Effector memory CD4-positive, alpha-beta T cell (primary cell): ENCODE measurements at regions not wholly inside any gene's neighbourhood (a gene's known extent, or its start where the extent isn't known, plus 50 kb on each side); places are given as distances from the start of the nearest gene placed in this dataset.

ENCODE experiments used
- DNase-seq, 3 donors: peaks; one replicate each; pipeline ENCODE4 v3.0.0-alpha.2; 2020
- H3K27ac ChIP-seq: 2 replicates; pipeline ENCODE4 v1.7.0; 2013; ENCODE audit warnings: mild to moderate bottlenecking, low read length, moderate library complexity; ENCODE audit not compliant: insufficient read depth, poor library complexity, severe bottlenecking
- H3K27me3 ChIP-seq: replicated peaks from 2 replicates; pipeline ENCODE4 v1.7.0; 2013; ENCODE audit warnings: mild to moderate bottlenecking, low read length; ENCODE audit not compliant: insufficient read depth, control insufficient read depth, poor library complexity, severe bottlenecking
- H3K36me3 ChIP-seq: 2 replicates; pipeline ENCODE4 v1.7.0; 2013; ENCODE audit warnings: mild to moderate bottlenecking, low read length, moderate library complexity; ENCODE audit not compliant: control insufficient read depth, insufficient read depth
- H3K4me1 ChIP-seq: 2 replicates; pipeline ENCODE4 v1.7.0; 2013; ENCODE audit warnings: low read length, mild to moderate bottlenecking; ENCODE audit not compliant: control insufficient read depth, insufficient read depth, poor library complexity, severe bottlenecking
- H3K4me3 ChIP-seq: 2 replicates; pipeline ENCODE4 v1.7.0; 2013; ENCODE audit warnings: low read length, low read depth, mild to moderate bottlenecking; ENCODE audit not compliant: insufficient read depth, poor library complexity, severe bottlenecking
- H3K9me3 ChIP-seq: 2 replicates; pipeline ENCODE4 v1.7.0; 2013; ENCODE audit warnings: mild to moderate bottlenecking, low read length, moderate library complexity; ENCODE audit not compliant: control insufficient read depth

DNA sequence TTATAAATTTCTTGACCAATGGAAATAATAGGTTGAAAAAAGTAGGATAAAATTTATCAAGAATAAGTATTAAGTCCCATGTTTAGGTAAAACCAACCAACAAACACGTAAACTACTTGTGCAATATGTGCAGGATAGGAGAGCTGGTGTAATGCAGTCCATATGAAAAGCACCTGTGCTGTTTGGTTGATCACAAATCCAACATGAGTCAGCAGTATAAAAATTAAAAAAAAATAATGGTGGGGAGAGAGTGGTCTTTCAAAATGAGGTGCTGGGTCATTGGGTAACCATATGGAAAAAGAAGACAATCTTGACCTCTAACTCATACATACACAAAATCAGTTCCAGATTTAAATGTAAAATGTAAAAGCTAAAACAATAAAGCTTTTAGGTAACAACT is 181.8 kb downstream of the HS3ST3B1 start:
- no peak overlapping the region for H3K4me3 ChIP-seq
- no peak overlapping the region for H3K27ac ChIP-seq
- DNase-seq = no peak
- H3K27me3 ChIP-seq = no peaks in the 10 kb centered on the region
- no peaks in the 10 kb centered on the region for H3K4me1 ChIP-seq
- H3K36me3 ChIP-seq = no peaks in the 10 kb centered on the region
- H3K9me3 ChIP-seq = no peaks in the 10 kb centered on the region

DNA sequence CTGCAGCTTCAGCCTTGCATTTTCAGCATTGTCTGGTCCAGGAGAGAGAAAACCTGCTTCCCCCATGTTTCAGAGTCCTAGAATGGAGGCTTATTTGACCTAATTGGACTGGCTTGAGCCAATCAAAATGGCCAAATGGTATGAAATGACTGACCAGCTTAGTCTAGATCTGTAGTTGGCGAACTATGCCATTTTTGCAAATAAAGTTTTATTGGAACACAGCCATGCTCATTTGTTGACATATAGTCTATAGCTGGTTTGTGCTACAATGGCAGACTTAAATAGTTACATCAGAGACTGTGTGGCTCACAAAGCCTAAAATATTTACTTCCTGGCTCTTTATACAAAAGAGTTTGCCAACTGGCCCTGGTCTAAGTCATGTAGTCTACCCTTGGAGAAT is 180.8 kb downstream of the HS3ST3B1 start:
- H3K4me1 ChIP-seq = no peaks in the 10 kb centered on the region
- H3K27me3 ChIP-seq = no peaks in the 10 kb centered on the region
- H3K27ac ChIP-seq = no peak overlapping the region
- no peaks in the 10 kb centered on the region for H3K36me3 ChIP-seq
- H3K9me3 ChIP-seq = no peaks in the 10 kb centered on the region
- no peak for DNase-seq
- no peak overlapping the region for H3K4me3 ChIP-seq

DNA sequence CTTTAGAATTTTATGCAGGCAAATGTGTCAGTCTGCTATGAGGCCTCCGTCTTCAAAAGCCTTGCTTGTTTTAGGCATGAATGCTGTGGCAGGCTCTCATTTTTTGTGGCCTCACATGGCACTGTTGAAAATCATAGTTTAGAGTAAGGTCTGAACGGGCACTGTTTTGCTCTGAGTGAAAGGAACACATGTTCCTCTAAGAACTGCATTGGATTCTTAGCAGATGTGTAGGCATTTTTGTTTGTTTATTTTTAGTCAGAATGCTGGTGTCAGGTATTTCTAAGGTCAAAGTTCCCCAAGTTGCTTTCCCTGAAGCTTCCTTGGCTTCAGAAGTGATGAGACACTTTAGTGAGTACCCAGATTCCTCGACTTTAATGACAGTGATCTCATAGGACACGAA is 173.7 kb downstream of the HS3ST3B1 start:
- H3K4me1 ChIP-seq = no peaks in the 10 kb centered on the region
- DNase-seq = no peak
- H3K27me3 ChIP-seq = no peaks in the 10 kb centered on the region
- no peaks in the 10 kb centered on the region for H3K36me3 ChIP-seq
- H3K27ac ChIP-seq = no peak overlapping the region
- H3K9me3 ChIP-seq = no peaks in the 10 kb centered on the region
- H3K4me3 ChIP-seq = no peak overlapping the region

DNA sequence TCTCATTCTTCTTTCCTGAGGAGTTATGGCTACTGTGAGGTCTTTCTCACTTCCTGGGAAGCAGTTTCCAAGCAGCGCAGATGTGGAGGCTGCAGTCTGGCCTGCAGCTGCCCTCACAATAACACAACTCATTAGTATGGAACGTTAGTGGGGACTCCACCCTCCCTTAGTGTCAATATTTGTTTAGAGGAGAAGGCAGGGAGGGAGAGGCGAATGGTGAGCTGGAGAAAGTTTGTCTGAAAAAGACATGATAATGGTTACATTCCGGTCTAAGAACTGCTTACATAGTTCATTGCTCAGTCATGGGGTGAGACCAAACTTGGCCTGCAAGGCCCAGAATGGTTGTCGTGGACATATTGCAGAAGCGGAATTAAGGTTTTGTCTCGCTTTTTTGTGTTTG is 170.2 kb downstream of the HS3ST3B1 start:
- H3K4me1 ChIP-seq = no peaks in the 10 kb centered on the region
- H3K27me3 ChIP-seq = no peaks in the 10 kb centered on the region
- H3K27ac ChIP-seq = no peak overlapping the region
- no peaks in the 10 kb centered on the region for H3K36me3 ChIP-seq
- DNase-seq = no peak
- no peak overlapping the region for H3K4me3 ChIP-seq
- no peaks in the 10 kb centered on the region for H3K9me3 ChIP-seq

DNA sequence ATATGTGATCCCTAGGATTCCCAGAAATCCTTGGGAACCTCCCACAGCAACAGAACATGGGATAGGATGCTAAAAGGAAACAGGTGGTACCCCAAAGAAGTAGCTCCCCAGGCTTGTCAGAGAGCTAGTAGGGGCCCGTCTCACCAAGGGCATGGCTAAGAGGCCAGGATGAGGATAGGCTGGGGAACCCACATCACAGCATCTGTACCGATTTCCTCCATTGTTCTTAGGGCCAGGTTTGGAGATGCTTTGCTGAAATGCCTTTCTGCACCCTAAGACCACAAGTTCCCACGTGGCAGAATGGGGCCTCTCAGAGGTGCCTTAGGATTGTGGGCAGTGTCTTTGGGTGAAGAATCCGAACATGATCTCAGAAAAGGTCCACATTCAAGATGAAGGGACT is 169.5 kb downstream of the HS3ST3B1 start:
- H3K27me3 ChIP-seq = no peaks in the 10 kb centered on the region
- H3K9me3 ChIP-seq = no peaks in the 10 kb centered on the region
- H3K4me3 ChIP-seq = no peak overlapping the region
- H3K27ac ChIP-seq = no peak overlapping the region
- H3K36me3 ChIP-seq = no peaks in the 10 kb centered on the region
- H3K4me1 ChIP-seq = no peaks in the 10 kb centered on the region
- DNase-seq = no peak

DNA sequence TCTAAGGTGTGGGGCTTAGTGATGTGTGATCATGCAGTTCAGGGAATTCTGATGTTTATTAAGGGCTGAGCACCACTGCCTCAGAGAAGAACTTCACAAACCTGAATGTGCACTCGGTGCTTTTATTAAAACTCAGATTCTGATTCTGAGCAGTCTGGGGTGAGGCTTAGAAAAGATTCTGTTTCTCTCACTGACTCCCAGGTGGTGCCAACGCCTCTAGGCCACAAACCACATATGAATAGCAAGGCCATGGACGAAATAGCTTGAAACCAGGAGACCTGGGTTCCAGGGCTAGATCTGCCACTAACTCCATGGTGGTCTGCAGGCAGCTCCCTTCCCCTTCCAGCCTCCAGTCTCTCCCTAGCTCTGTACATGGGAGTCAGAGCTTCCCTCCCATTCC is 169.1 kb downstream of the HS3ST3B1 start:
- H3K27ac ChIP-seq = no peak overlapping the region
- H3K27me3 ChIP-seq = no peaks in the 10 kb centered on the region
- H3K4me3 ChIP-seq = no peak overlapping the region
- H3K36me3 ChIP-seq = no peaks in the 10 kb centered on the region
- no peaks in the 10 kb centered on the region for H3K4me1 ChIP-seq
- DNase-seq = no peak
- H3K9me3 ChIP-seq = no peaks in the 10 kb centered on the region

DNA sequence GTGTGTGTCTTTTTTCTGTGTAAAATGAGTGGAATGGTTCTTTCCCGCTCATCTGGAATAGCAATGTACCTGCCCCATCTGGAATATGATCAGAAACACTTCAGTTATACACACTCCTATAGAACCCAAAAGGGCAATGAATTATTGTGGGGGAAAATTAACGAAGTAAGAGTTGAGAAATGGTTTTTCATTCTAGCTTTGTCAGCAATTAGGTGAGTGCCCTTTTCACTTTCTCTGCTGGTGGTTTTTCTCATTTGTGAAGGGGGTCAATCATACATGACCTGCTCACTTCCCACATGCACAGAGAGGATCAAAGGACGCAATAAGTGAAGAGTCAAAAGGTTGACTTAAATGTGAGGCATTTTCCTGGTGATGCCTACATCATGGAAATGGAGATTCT is 168.0 kb downstream of the HS3ST3B1 start:
- no peaks in the 10 kb centered on the region for H3K36me3 ChIP-seq
- H3K27ac ChIP-seq = no peak overlapping the region
- H3K4me3 ChIP-seq = no peak overlapping the region
- no peaks in the 10 kb centered on the region for H3K4me1 ChIP-seq
- no peaks in the 10 kb centered on the region for H3K27me3 ChIP-seq
- no peaks in the 10 kb centered on the region for H3K9me3 ChIP-seq
- DNase-seq = no peak

DNA sequence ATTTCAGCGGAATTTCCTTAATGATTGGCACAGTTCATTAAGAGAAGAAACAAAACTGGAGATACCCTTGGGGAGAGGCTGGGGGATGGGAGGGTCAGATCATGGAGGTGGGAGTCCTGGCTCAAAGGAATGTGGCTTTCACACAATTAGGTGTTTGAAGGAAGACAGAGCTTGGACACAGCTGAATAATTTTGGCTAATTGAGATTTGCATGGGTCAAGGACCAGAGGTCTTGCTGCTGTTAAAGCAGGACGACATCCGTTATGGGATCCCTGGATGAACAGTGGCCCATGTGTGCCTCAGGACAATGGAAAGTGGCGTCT is 160.3 kb downstream of the HS3ST3B1 start:
- Histone ChIP-seq H3K27me3 (no peaks in the 10 kb centered on the region), H3K4me3 (no peak overlapping the region), H3K27ac (no peak overlapping the region), H3K36me3 (no peaks in the 10 kb centered on the region), H3K4me1 (no peaks in the 10 kb centered on the region), H3K9me3 (no peaks in the 10 kb centered on the region)
- DNase-seq = no peak

DNA sequence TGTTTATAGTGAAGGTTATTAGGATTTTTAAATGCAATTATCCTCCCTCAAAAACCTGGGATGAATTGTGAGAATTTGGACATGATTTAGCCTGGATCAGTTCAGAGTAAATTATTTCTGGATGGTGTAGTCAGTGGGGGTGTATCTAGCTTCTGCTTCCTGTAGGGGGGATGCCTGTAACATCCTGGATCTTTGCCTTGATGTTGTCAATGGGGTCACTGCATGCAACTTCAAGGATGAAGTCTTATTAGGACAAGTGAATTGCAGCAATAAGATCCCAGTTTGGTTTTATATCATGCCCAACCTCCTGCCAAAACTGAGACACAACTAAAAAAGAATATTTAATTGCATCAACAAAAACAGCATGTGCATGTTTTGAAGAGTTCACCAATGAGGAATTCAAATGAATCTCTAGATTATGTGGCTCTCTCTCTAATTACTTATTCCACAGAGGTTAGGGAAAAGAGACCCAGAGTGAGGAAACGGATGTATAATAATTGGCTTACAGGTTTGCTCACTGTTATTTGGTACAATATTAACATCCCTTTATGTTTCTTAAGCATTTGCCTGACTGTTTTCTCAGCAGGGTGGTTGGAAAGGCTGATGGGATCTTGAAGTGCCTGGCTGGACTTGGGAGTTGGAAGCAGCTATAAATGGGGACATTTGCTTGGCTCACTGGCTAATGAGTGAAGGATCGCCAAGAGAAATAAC is 159.8 kb downstream of the HS3ST3B1 start:
- H3K9me3 ChIP-seq = no peaks in the 10 kb centered on the region
- H3K27me3 ChIP-seq = no peaks in the 10 kb centered on the region
- no peaks in the 10 kb centered on the region for H3K36me3 ChIP-seq
- no peak overlapping the region for H3K4me3 ChIP-seq
- no peak overlapping the region for H3K27ac ChIP-seq
- no peak for DNase-seq
- H3K4me1 ChIP-seq = no peaks in the 10 kb centered on the region

DNA sequence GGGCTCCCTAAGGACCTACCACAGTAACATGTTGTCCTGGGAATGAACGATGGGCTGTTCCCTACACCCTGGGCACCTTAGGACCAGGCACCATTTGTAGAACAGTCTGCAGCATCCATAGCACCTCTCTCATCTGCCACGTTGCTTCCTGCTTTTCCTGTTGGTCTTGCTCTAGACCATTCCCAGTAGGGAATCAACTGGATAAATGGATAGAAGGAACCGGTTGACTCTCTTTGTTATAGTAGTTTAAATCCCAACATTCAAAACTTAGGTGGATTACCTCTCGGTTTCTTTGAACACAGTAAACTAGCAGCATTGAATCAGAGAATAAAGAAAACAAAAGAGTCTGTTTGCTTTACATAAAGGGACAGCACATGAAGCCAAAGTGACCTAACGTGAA is 159.1 kb downstream of the HS3ST3B1 start:
- no peak overlapping the region for H3K27ac ChIP-seq
- no peak for DNase-seq
- H3K9me3 ChIP-seq = no peaks in the 10 kb centered on the region
- no peaks in the 10 kb centered on the region for H3K36me3 ChIP-seq
- H3K27me3 ChIP-seq = no peaks in the 10 kb centered on the region
- no peak overlapping the region for H3K4me3 ChIP-seq
- H3K4me1 ChIP-seq = no peaks in the 10 kb centered on the region

DNA sequence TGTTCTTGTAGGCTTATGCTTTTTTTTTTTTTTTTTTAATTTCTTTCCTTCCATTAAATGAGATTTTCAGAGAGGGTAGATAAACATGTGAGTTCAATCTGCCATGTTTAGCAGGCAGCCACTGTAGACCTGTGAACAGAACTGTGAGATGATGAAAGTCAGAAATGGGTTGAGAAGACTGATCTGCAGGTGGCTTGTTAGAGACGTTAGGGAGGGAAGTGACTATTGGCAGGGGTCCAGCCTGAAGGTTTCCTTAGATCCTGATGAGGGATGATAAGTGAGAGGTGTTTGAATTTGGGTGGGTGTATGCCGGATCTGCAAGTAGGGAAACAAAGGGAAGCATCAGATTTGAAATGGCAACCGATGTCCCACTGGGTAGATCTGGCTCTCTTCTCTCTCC is 157.8 kb downstream of the HS3ST3B1 start:
- Histone ChIP-seq H3K27ac (no peak overlapping the region), H3K9me3 (no peaks in the 10 kb centered on the region), H3K36me3 (no peaks in the 10 kb centered on the region), H3K4me1 (no peaks in the 10 kb centered on the region), H3K4me3 (no peak overlapping the region), H3K27me3 (no peaks in the 10 kb centered on the region)
- DNase-seq = no peak
